Thyroid gland (tissue), 4 donors: ENCODE measurements at regions not wholly inside any gene's neighbourhood (a gene's known extent, or its start where the extent isn't known, plus 50 kb on each side); places are given as distances from the start of the nearest gene placed in this dataset.

Source experiments
- DNase-seq, 2 donors: peaks; one replicate each; pipeline ENCODE4 v3.0.0-alpha.2; 2019
- H3K27ac ChIP-seq, 3 donors: fragments of 200-600 bp; sonication (generic); 1 replicate in 2 of 3; 2 replicates in 1 of 3; pipeline ENCODE4 v1.5.1; 2016 to 2019; ENCODE audit warnings: mild to moderate bottlenecking in 1 of 3, moderate library complexity in 1 of 3
- H3K27me3 ChIP-seq: fragments of 200-600 bp; sonication (generic); one replicate; pipeline ENCODE4 v1.5.1; 2019
- H3K36me3 ChIP-seq, 2 donors: fragments of 200-600 bp; sonication (generic); one replicate each; pipeline ENCODE4 v1.5.1; 2016 to 2019
- H3K4me1 ChIP-seq, 2 donors: fragments of 200-600 bp; sonication (generic); one replicate each; pipeline ENCODE4 v1.5.1; 2017 to 2019
- H3K4me3 ChIP-seq, 3 donors: fragments of 200-600 bp; sonication (generic); replicated peaks in 1 of 3; 1 replicate in 2 of 3; 2 replicates in 1 of 3; pipeline ENCODE4 v1.5.1; 2016; ENCODE audit warnings: mild to moderate bottlenecking in 1 of 3
- H3K9me3 ChIP-seq: fragments of 200-600 bp; sonication (generic); one replicate; pipeline ENCODE4 v1.5.1; 2017
- CTCF ChIP-seq, 6 experiments: fragments of 200-600 bp in 3 of 6; fragments of 450-650 bp in 3 of 6; sonication (generic) in 3 of 6; IDR thresholded peaks; one replicate each; pipeline ENCODE4 v1.5.1; 2016 to 2019; ENCODE audit warnings: antibody characterized with exemption in 6 of 6, mild to moderate bottlenecking in 2 of 6, inconsistent platforms in 1 of 6, moderate library complexity in 1 of 6
- POLR2A ChIP-seq, 2 donors: fragments of 450-650 bp; IDR thresholded peaks; one replicate each; pipeline ENCODE4 v1.6.1; 2017; ENCODE audit warnings: antibody characterized with exemption in 2 of 2, mild to moderate bottlenecking in 2 of 2, moderate library complexity in 1 of 2
- WGBS, 2 donors: methylation state at CpG; one replicate each; pipeline ENCODE4 v1.1.5; 2017; 5-methylcytosine and 5-hydroxymethylcytosine counted together
- intact Hi-C: fragments of 100-400 bp; cut with DNase I; formaldehyde crosslinking; loops from one replicate; pipeline ENCODE4 v1.15.1; 2023

- H3K4me3 ChIP-seq = no peak overlapping the region
- H3K4me1 ChIP-seq = no peaks in the 10 kb centered on the region
- DNase-seq = no peak
- no peak overlapping the region for H3K27ac ChIP-seq
- H3K27me3 ChIP-seq = no peaks in the 10 kb centered on the region
- no peaks in the 10 kb centered on the region for H3K36me3 ChIP-seq
- no peak for TF ChIP-seq POLR2A (IDR thresholded peaks at IDR 0.05)
- TF ChIP-seq CTCF (IDR thresholded peaks at IDR 0.05) = no peak
- intact Hi-C loops = no loop called here
- no peaks in the 10 kb centered on the region for H3K9me3 ChIP-seq
- WGBS, 2 donors = 86 to 89% methylated on average over 8 of the region's 8 CpGs
These were observed 97.2 kb downstream of the GLRX3 start for GRCh38 chr10:130233426-130233825.

GRCh38 chr10:130234171-130234965 lies 98.2 kb downstream of the GLRX3 start:
- intact Hi-C loops = no loop called here
- Histone ChIP-seq H3K4me3 (no peak overlapping the region), H3K36me3 (no peaks in the 10 kb centered on the region), H3K9me3 (no peaks in the 10 kb centered on the region), H3K4me1 (no peaks in the 10 kb centered on the region), H3K27me3 (no peaks in the 10 kb centered on the region), H3K27ac (no peak overlapping the region)
- 76 to 78% methylated on average over 4 to 9 of the region's 10 CpGs for WGBS, 2 donors
- TF ChIP-seq CTCF (IDR thresholded peaks at IDR 0.05) (no peak), POLR2A (IDR thresholded peaks at IDR 0.05) (no peak)
- DNase-seq = no peak

GRCh38 chr10:130236711-130237110 lies 100.5 kb downstream of the GLRX3 start:
- Histone ChIP-seq H3K9me3 (no peaks in the 10 kb centered on the region), H3K36me3 (no peaks in the 10 kb centered on the region), H3K27ac (no peak overlapping the region), H3K4me3 (no peak overlapping the region), H3K27me3 (no peaks in the 10 kb centered on the region), H3K4me1 (no peaks in the 10 kb centered on the region)
- TF ChIP-seq CTCF (IDR thresholded peaks at IDR 0.05) (no peak), POLR2A (IDR thresholded peaks at IDR 0.05) (no peak)
- no peak for DNase-seq
- intact Hi-C loops = no loop called here
- WGBS, 2 donors = 50 to 88% methylated on average over 1 of the region's 1 CpG

- no peaks in the 10 kb centered on the region for H3K36me3 ChIP-seq
- H3K4me3 ChIP-seq = no peak overlapping the region
- WGBS, 2 donors = 92 to 96% methylated on average over 2 of the region's 2 CpGs
- H3K27me3 ChIP-seq = no peaks in the 10 kb centered on the region
- TF ChIP-seq CTCF (IDR thresholded peaks at IDR 0.05) (no peak), POLR2A (IDR thresholded peaks at IDR 0.05) (no peak)
- DNase-seq = no peak
- H3K27ac ChIP-seq = no peak overlapping the region
- no peaks in the 10 kb centered on the region for H3K9me3 ChIP-seq
- no peaks in the 10 kb centered on the region for H3K4me1 ChIP-seq
- intact Hi-C loops = no loop called here
These were observed 104.2 kb downstream of the GLRX3 start for GRCh38 chr10:130240409-130240808.

GRCh38 chr10:130242513-130242912 lies 106.3 kb downstream of the GLRX3 start:
- no peak for DNase-seq
- Histone ChIP-seq H3K4me3 (no peak overlapping the region), H3K27ac (no peak overlapping the region), H3K27me3 (no peaks in the 10 kb centered on the region), H3K36me3 (no peaks in the 10 kb centered on the region), H3K4me1 (no peaks in the 10 kb centered on the region), H3K9me3 (no peaks in the 10 kb centered on the region)
- 55 to 61% methylated on average over 3 of the region's 3 CpGs for WGBS, 2 donors
- TF ChIP-seq CTCF (IDR thresholded peaks at IDR 0.05) (no peak), POLR2A (IDR thresholded peaks at IDR 0.05) (no peak)
- intact Hi-C loops = no loop called here
